HepG2 (cell line): ENCODE measurements at regions not wholly inside any gene's neighbourhood (a gene's known extent, or its start where the extent isn't known, plus 50 kb on each side); places are given as distances from the start of the nearest gene placed in this dataset.

Source experiments
- CREBL2 ChIP-seq: sonication (generic); formaldehyde crosslinking; IDR thresholded peaks from 2 replicates; pipeline ENCODE4 v1.8.1; 2023; ENCODE audit warnings: missing genetic modification reagents, mild to moderate bottlenecking, borderline replicate concordance
- CREM ChIP-seq, 2 experiments: sonication (generic) in 1 of 2; formaldehyde crosslinking in 1 of 2; IDR thresholded peaks; 2 replicates each; pipeline versions ENCODE4 v1.4.0 to v1.6.1; 2016 to 2020; ENCODE audit warnings: antibody characterized with exemption in 1 of 2, mild to moderate bottlenecking in 1 of 2, missing genetic modification reagents in 1 of 2
- DPF2 ChIP-seq: sonication (generic); formaldehyde crosslinking; IDR thresholded peaks from 2 replicates; pipeline ENCODE4 v1.4.0; 2020; ENCODE audit warnings: mild to moderate bottlenecking, low read depth, missing genetic modification reagents, borderline replicate concordance
- FLYWCH1 ChIP-seq: sonication (generic); formaldehyde crosslinking; IDR thresholded peaks from 2 replicates; pipeline ENCODE4 v1.8.1; 2023; ENCODE audit warnings: mild to moderate bottlenecking, missing genetic modification reagents
- FOSL2 ChIP-seq: sonication (generic); formaldehyde crosslinking; IDR thresholded peaks from 2 replicates; pipeline ENCODE4 v1.4.0; 2020; ENCODE audit warnings: missing genetic modification reagents
- FOXC1 ChIP-seq: sonication (generic); formaldehyde crosslinking; IDR thresholded peaks from 2 replicates; pipeline ENCODE4 v1.8.0; 2022; ENCODE audit warnings: mild to moderate bottlenecking, missing genetic modification reagents, borderline replicate concordance
- HOXA3 ChIP-seq: sonication (generic); formaldehyde crosslinking; IDR thresholded peaks from 2 replicates; pipeline ENCODE4 v1.5.0; 2020; ENCODE audit warnings: missing genetic modification reagents
- IKZF5 ChIP-seq: IDR thresholded peaks from 2 replicates; pipeline ENCODE4 v1.6.1; 2018; ENCODE audit warnings: missing genetic modification reagents, mild to moderate bottlenecking, missing compliant biosample characterization
- MAFF ChIP-seq: IDR thresholded peaks from 2 replicates; pipeline ENCODE4 v1.6.1; 2011; ENCODE audit warnings: low read depth, low read length, improper control_type of control experiment
- NR2F1 ChIP-seq, 2 experiments: fragments of 450-650 bp in 1 of 2; formaldehyde crosslinking in 1 of 2; IDR thresholded peaks; 2 replicates each; pipeline versions ENCODE4 v1.5.0 to v1.6.1; 2016 to 2020; ENCODE audit warnings: mild to moderate bottlenecking in 1 of 2, missing compliant biosample characterization in 1 of 2, missing genetic modification reagents in 1 of 2, moderate library complexity in 1 of 2
- PITX1 ChIP-seq: sonication (generic); formaldehyde crosslinking; IDR thresholded peaks from 2 replicates; pipeline ENCODE4 v1.5.1; 2020; ENCODE audit warnings: mild to moderate bottlenecking, missing genetic modification reagents
- RORA ChIP-seq: sonication (generic); formaldehyde crosslinking; IDR thresholded peaks from 2 replicates; pipeline ENCODE4 v1.5.0; 2020; ENCODE audit warnings: mild to moderate bottlenecking, missing genetic modification reagents, moderate library complexity
- TGIF2 ChIP-seq: IDR thresholded peaks from 2 replicates; pipeline ENCODE4 v1.6.1; 2016; ENCODE audit warnings: control low read depth, missing compliant biosample characterization
- ZFP82 ChIP-seq: sonication (generic); formaldehyde crosslinking; IDR thresholded peaks from 2 replicates; pipeline ENCODE4 v1.5.1; 2020; ENCODE audit warnings: mild to moderate bottlenecking, missing genetic modification reagents, borderline replicate concordance
- ZMYM2 ChIP-seq: sonication (generic); formaldehyde crosslinking; IDR thresholded peaks from 2 replicates; pipeline ENCODE4 v1.8.0; 2022; ENCODE audit warnings: mild to moderate bottlenecking, missing genetic modification reagents
- ZNF136 ChIP-seq: sonication (generic); formaldehyde crosslinking; IDR thresholded peaks from 2 replicates; pipeline ENCODE4 v1.8.1; 2022; ENCODE audit warnings: low read depth, mild to moderate bottlenecking, moderate library complexity, missing genetic modification reagents
- ZNF235 ChIP-seq: sonication (generic); formaldehyde crosslinking; IDR thresholded peaks from 2 replicates; pipeline ENCODE4 v1.8.1; 2023; ENCODE audit warnings: mild to moderate bottlenecking, missing genetic modification reagents, borderline replicate concordance
- ZNF251 ChIP-seq: sonication (generic); formaldehyde crosslinking; IDR thresholded peaks from 2 replicates; pipeline ENCODE4 v1.9.0; 2021; ENCODE audit warnings: mild to moderate bottlenecking, missing genetic modification reagents
- ZNF574 ChIP-seq: sonication (generic); formaldehyde crosslinking; IDR thresholded peaks from 2 replicates; pipeline ENCODE4 v1.4.0; 2020; ENCODE audit warnings: missing genetic modification reagents
- ZNF770 ChIP-seq: sonication (generic); formaldehyde crosslinking; IDR thresholded peaks from 2 replicates; pipeline ENCODE4 v1.5.0; 2020; ENCODE audit warnings: mild to moderate bottlenecking, missing genetic modification reagents
- ZNF850 ChIP-seq: sonication (generic); formaldehyde crosslinking; conservative IDR thresholded peaks from 2 replicates; pipeline ENCODE4 v1.9.0; 2021; ENCODE audit warnings: mild to moderate bottlenecking, missing genetic modification reagents
- ZSCAN25 ChIP-seq: sonication (generic); formaldehyde crosslinking; IDR thresholded peaks from 2 replicates; pipeline ENCODE4 v1.8.0; 2022; ENCODE audit warnings: mild to moderate bottlenecking, missing genetic modification reagents

- 0 out of 2 replicates have a peak, but pooled peaks have one; percentile 71 for TF ChIP-seq ZNF136
- TF ChIP-seq DPF2 (CRISPR knock-in tag): peak; percentile 52; the same call in 1 of the 2 replicates
- peak; percentile 55; the same call in 1 of the 2 replicates for TF ChIP-seq HOXA3 (CRISPR knock-in tag)
- TF ChIP-seq ZNF251 (CRISPR knock-in tag): no peak
- TF ChIP-seq RORA (CRISPR knock-in tag): no peak
- no peak for TF ChIP-seq ZNF235 (CRISPR knock-in tag)
- TF ChIP-seq FOXC1 (CRISPR knock-in tag): 0 out of 2 replicates have a peak, but pooled peaks have one; percentile 1
- peak; percentile 43 for TF ChIP-seq FOSL2 (CRISPR knock-in tag)
- no peak for TF ChIP-seq ZFP82 (CRISPR knock-in tag)
- 0 out of 2 replicates have a peak, but pooled peaks have one; percentile 57 for TF ChIP-seq ZSCAN25 (CRISPR knock-in tag)
- 0 out of 2 replicates have a peak, but pooled peaks have one; percentile 40 for TF ChIP-seq ZMYM2 (CRISPR knock-in tag)
- no peak for TF ChIP-seq ZNF850 (CRISPR knock-in tag)
- peak; percentile 86 for TF ChIP-seq ZNF770 (CRISPR knock-in tag)
- TF ChIP-seq TGIF2 (CRISPR knock-in tag): no peak
- peak in 1 of 2 experiments; percentile 34; a peak in 1 of 4 replicates for TF ChIP-seq NR2F1 (CRISPR knock-in tag; IDR thresholded peaks at IDR 0.05)
- TF ChIP-seq IKZF5 (CRISPR knock-in tag): peak; percentile 55; the same call in 1 of the 2 replicates
- no peak for TF ChIP-seq MAFF
- TF ChIP-seq CREBL2 (CRISPR knock-in tag): no peak
- TF ChIP-seq CREM (IDR thresholded peaks at IDR 0.05): no peak
- TF ChIP-seq CREM (CRISPR knock-in tag; IDR thresholded peaks at IDR 0.05): no peak
- TF ChIP-seq ZNF574: peak; percentile 58
- no peak for TF ChIP-seq FLYWCH1 (CRISPR knock-in tag)
- TF ChIP-seq PITX1 (CRISPR knock-in tag): peak; percentile 73
Measured at GRCh38 chr9:129252937-129253802, 75.1 kb upstream of the IER5L start (continued).
